Peyer's patch (tissue), 4 donors: ENCODE measurements at regions not wholly inside any gene's neighbourhood (a gene's known extent, or its start where the extent isn't known, plus 50 kb on each side); places are given as distances from the start of the nearest gene placed in this dataset.

Source experiments
- DNase-seq, 3 donors: peaks; one replicate each; pipeline ENCODE4 v3.0.0-alpha.2; 2017 to 2019
- H3K27ac ChIP-seq, 4 donors: fragments of 200-600 bp; sonication (generic); one replicate each; pipeline ENCODE4 v1.5.1; 2016 to 2019
- H3K27me3 ChIP-seq, 2 donors: fragments of 200-600 bp; sonication (generic); one replicate each; pipeline ENCODE4 v1.5.1; 2019
- H3K36me3 ChIP-seq, 3 donors: fragments of 200-600 bp; sonication (generic); one replicate each; pipeline ENCODE4 v1.5.1; 2016 to 2019
- H3K4me1 ChIP-seq, 4 donors: fragments of 200-600 bp; sonication (generic); one replicate each; pipeline ENCODE4 v1.5.1; 2016 to 2019
- H3K4me3 ChIP-seq, 4 donors: fragments of 200-600 bp; sonication (generic); 1 replicate in 3 of 4; 2 replicates in 1 of 4; pipeline ENCODE4 v1.5.1; 2016 to 2019; ENCODE audit warnings: mild to moderate bottlenecking in 1 of 4
- H3K9me3 ChIP-seq, 4 donors: fragments of 200-600 bp; sonication (generic); one replicate each; pipeline ENCODE4 v1.5.1; 2016 to 2019; ENCODE audit warnings: mild to moderate bottlenecking in 1 of 4
- CTCF ChIP-seq, 6 experiments: fragments of 450-650 bp in 4 of 6; fragments of 200-600 bp in 2 of 6; sonication (generic) in 1 of 6; IDR thresholded peaks; one replicate each; pipeline ENCODE4 v1.5.1; 2017 to 2019; ENCODE audit warnings: antibody characterized with exemption in 6 of 6, mild to moderate bottlenecking in 3 of 6, moderate library complexity in 1 of 6
- POLR2A ChIP-seq, 2 donors: fragments of 450-650 bp; IDR thresholded peaks; one replicate each; pipeline ENCODE4 v1.5.1; 2017; ENCODE audit warnings: antibody characterized with exemption in 2 of 2, mild to moderate bottlenecking in 2 of 2, moderate library complexity in 2 of 2

- TF ChIP-seq CTCF (IDR thresholded peaks at IDR 0.05) (no peak), POLR2A (IDR thresholded peaks at IDR 0.05) (no peak)
- DNase-seq, result no peak
- Histone ChIP-seq H3K9me3 (no peaks in the 10 kb centered on the region), H3K27me3 (no peaks in the 10 kb centered on the region), H3K4me3 (no peak overlapping the region), H3K36me3 (no peaks in the 10 kb centered on the region), H3K27ac (no peak overlapping the region), H3K4me1 (no peaks in the 10 kb centered on the region)
These were observed 839.8 kb upstream of the POM121L12 start for GRCh38 chr7:52195664-52196063.

- no peaks in the 10 kb centered on the region for H3K9me3 ChIP-seq
- DNase-seq, result no peak
- no peaks in the 10 kb centered on the region for H3K36me3 ChIP-seq
- no peaks in the 10 kb centered on the region for H3K4me1 ChIP-seq
- H3K27ac ChIP-seq, result no peak overlapping the region
- H3K4me3 ChIP-seq, result no peak overlapping the region
- no peaks in the 10 kb centered on the region for H3K27me3 ChIP-seq
- TF ChIP-seq POLR2A (IDR thresholded peaks at IDR 0.05) (no peak), CTCF (IDR thresholded peaks at IDR 0.05) (no peak)
These were observed 846.2 kb upstream of the POM121L12 start for GRCh38 chr7:52189153-52189778.

GRCh38 chr7:52184006-52184703 lies 851.3 kb upstream of the POM121L12 start:
- H3K36me3 ChIP-seq, result no peaks in the 10 kb centered on the region
- H3K4me3 ChIP-seq, result no peak overlapping the region
- no peaks in the 10 kb centered on the region for H3K4me1 ChIP-seq
- no peak overlapping the region for H3K27ac ChIP-seq
- no peak for DNase-seq
- no peaks in the 10 kb centered on the region for H3K27me3 ChIP-seq
- H3K9me3 ChIP-seq, result no peaks in the 10 kb centered on the region
- no peak for TF ChIP-seq POLR2A (IDR thresholded peaks at IDR 0.05)
- no peak for TF ChIP-seq CTCF (IDR thresholded peaks at IDR 0.05)

GRCh38 chr7:52179934-52180333 lies 855.5 kb upstream of the POM121L12 start:
- TF ChIP-seq CTCF (IDR thresholded peaks at IDR 0.05) (no peak), POLR2A (IDR thresholded peaks at IDR 0.05) (no peak)
- Histone ChIP-seq H3K27me3 (no peaks in the 10 kb centered on the region), H3K9me3 (no peaks in the 10 kb centered on the region), H3K27ac (no peak overlapping the region), H3K4me1 (no peaks in the 10 kb centered on the region), H3K36me3 (no peaks in the 10 kb centered on the region), H3K4me3 (no peak overlapping the region)
- DNase-seq, result no peak

GRCh38 chr7:52168085-52168484 lies 851.5 kb upstream of the COBL start:
- H3K27me3 ChIP-seq, result no peaks in the 10 kb centered on the region
- no peaks in the 10 kb centered on the region for H3K4me1 ChIP-seq
- no peaks in the 10 kb centered on the region for H3K9me3 ChIP-seq
- DNase-seq, result no peak
- no peaks in the 10 kb centered on the region for H3K36me3 ChIP-seq
- H3K27ac ChIP-seq, result no peak overlapping the region
- H3K4me3 ChIP-seq, result no peak overlapping the region
- TF ChIP-seq POLR2A (IDR thresholded peaks at IDR 0.05), result no peak
- TF ChIP-seq CTCF (IDR thresholded peaks at IDR 0.05), result peak in 2 of 6 experiments; percentile 22 to 33
